Nephron (organoid): ENCODE measurements at regions not wholly inside any gene's neighbourhood (a gene's known extent, or its start where the extent isn't known, plus 50 kb on each side); places are given as distances from the start of the nearest gene placed in this dataset.

Experiments
- H3K27ac Mint-ChIP-seq, 3 experiments: 2 replicates each; pipeline ENCODE4 v1.8.0; 2020; ENCODE audit warnings: mixed read lengths in 3 of 3, mild to moderate bottlenecking in 2 of 3, moderate library complexity in 1 of 3
- H3K27me3 Mint-ChIP-seq: 2 replicates; pipeline ENCODE4 v1.8.0; 2021; ENCODE audit warnings: low read depth, mild to moderate bottlenecking, moderate library complexity, mixed read lengths
- H3K36me3 Mint-ChIP-seq: 2 replicates; pipeline ENCODE4 v1.8.0; 2020; ENCODE audit warnings: low read depth, mixed read lengths
- H3K4me1 Mint-ChIP-seq: 2 replicates; pipeline ENCODE4 v1.8.0; 2020; ENCODE audit warnings: mixed read lengths
- H3K4me3 Mint-ChIP-seq, 3 experiments: 2 replicates each; pipeline ENCODE4 v1.8.0; 2020; ENCODE audit warnings: mild to moderate bottlenecking in 3 of 3, mixed read lengths in 3 of 3, moderate library complexity in 2 of 3
- H3K9me3 Mint-ChIP-seq: 2 replicates; pipeline ENCODE4 v1.8.0; 2020; ENCODE audit warnings: mixed read lengths
- TF ChIP-seq, protein P1 (sequence below), 3 experiments: fragments of 200-600 bp; sonication (generic); IDR thresholded peaks; one replicate each; pipeline ENCODE4 v1.5.0; 2021; ENCODE audit warnings: antibody characterized with exemption in 3 of 3; ENCODE audit not compliant: unreplicated experiment in 3 of 3

DNA sequence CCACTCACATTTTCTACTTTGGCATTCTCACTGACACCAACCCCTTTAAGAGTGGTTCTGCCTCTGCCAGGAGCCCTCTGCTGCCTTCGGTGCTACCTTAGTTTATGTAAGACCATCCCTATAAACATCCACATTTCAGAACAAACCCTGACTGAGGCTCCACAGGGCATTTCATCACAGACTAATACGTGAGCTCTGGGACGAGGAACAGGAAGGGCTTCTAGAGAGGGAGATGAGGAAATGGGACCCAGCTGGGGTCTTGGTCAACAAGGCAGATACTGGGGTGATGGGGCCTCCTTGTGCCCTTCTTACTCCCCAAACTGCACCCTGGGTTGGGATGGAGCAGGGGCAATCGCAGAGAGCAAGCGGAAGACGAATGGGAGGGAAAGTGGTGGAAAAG is 86.5 kb upstream of the FYN start:
- peaks cover 16% of the 10 kb centered on the region for H3K4me1 Mint-ChIP-seq
- TF ChIP-seq, protein P1, sequence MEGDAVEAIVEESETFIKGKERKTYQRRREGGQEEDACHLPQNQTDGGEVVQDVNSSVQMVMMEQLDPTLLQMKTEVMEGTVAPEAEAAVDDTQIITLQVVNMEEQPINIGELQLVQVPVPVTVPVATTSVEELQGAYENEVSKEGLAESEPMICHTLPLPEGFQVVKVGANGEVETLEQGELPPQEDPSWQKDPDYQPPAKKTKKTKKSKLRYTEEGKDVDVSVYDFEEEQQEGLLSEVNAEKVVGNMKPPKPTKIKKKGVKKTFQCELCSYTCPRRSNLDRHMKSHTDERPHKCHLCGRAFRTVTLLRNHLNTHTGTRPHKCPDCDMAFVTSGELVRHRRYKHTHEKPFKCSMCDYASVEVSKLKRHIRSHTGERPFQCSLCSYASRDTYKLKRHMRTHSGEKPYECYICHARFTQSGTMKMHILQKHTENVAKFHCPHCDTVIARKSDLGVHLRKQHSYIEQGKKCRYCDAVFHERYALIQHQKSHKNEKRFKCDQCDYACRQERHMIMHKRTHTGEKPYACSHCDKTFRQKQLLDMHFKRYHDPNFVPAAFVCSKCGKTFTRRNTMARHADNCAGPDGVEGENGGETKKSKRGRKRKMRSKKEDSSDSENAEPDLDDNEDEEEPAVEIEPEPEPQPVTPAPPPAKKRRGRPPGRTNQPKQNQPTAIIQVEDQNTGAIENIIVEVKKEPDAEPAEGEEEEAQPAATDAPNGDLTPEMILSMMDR (IDR thresholded peaks at IDR 0.05; ENCODE audit: unreplicated experiment in 3 of 3): no peak
- peaks cover 2% of the 10 kb centered on the region for H3K9me3 Mint-ChIP-seq
- no peaks in the 10 kb centered on the region for H3K36me3 Mint-ChIP-seq
- peaks cover 6% of the 10 kb centered on the region for H3K27me3 Mint-ChIP-seq
- no peak overlapping the region for H3K4me3 Mint-ChIP-seq
- peak overlapping the region in 2 of 3 experiments; percentile 2 to 20 for H3K27ac Mint-ChIP-seq

DNA sequence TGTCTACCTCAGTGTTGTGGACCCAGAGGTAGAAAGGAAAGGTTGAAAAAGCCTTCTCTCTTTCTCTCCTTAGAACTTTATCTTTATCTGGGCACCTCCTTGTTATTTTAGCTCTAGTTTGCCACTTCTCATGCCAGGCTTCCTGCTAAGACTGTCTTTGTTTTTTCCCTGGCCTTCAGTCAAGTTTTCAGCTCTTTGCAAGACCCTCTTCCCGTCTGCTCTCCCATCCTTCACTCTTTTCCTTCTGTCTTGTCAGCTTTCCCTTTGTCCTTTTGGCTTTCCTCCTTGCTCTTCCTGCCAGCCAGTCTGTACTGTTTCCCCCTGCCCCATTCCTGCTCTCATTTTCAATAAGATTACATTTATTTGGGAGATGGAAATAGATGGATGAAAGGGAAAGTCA is 86.8 kb upstream of the CCN6 start:
- no peaks in the 10 kb centered on the region for H3K27me3 Mint-ChIP-seq
- TF ChIP-seq, protein P1 (IDR thresholded peaks at IDR 0.05; ENCODE audit: unreplicated experiment in 3 of 3): no peak

DNA sequence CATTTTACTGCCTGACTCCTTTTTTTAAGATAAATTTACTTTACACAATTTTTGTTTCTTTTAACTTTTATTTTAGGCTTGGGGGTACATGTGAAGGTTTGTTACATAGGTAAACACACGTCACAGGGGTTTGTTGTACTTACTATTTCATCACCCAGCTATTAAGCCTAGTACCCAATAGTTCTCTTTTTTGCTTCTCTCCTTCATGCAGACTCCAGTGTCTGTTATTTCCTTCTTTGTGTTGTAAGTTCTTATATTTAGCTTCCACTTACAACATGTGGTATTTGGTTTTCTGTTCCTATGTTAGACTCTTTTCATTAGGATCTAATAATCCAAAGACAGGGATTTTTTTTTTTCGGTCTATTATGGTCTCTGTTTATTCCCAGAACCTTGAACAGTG is 83.5 kb upstream of the CCN6 start:
- Mint-ChIP-seq H3K4me1 (peaks cover 18% of the 10 kb centered on the region), H3K36me3 (no peaks in the 10 kb centered on the region), H3K4me3 (no peak overlapping the region), H3K27me3 (no peaks in the 10 kb centered on the region), H3K27ac (no peak overlapping the region), H3K9me3 (no peaks in the 10 kb centered on the region)
- TF ChIP-seq, protein P1 (IDR thresholded peaks at IDR 0.05; ENCODE audit: unreplicated experiment in 3 of 3): no peak

More for the DNA sequence above, 86.8 kb upstream of the CCN6 start:
- no peaks in the 10 kb centered on the region for H3K36me3 Mint-ChIP-seq
- no peak overlapping the region for H3K27ac Mint-ChIP-seq
- no peaks in the 10 kb centered on the region for H3K4me1 Mint-ChIP-seq
- H3K4me3 Mint-ChIP-seq: no peak overlapping the region
- no peaks in the 10 kb centered on the region for H3K9me3 Mint-ChIP-seq

DNA sequence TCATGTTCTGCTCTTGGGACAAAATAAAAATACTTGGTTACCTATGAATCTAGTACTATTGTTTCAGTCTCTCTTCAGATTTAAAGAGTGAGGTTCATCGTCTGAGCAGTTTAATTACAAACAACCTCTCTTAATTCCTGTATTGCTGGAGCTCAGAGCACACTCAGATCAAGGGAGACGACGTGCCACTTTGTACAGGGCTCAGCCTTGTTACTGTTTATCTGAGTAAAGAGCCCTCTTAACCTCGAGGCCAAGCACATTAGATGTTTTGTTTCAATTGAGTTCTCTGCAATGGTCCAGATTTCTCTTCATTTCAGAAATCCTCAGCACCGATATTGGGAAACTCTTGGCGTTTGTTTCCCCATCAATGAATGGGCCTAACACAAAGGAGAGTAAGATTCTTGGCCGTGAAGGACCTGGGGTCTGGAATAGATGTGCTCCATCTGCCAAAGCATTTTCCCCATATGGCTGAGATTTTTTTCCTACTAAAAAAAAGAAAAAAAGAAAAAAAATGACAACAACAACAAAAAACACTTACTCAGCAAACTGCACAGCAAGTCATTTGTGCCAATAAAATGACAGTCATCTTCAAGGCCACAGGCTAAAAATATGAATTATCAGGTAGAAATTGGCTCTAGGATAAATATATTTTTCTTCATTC is 82.6 kb upstream of the CCN6 start:
- H3K4me1 Mint-ChIP-seq: peaks cover 25% of the 10 kb centered on the region
- H3K27ac Mint-ChIP-seq: no peak overlapping the region
- H3K27me3 Mint-ChIP-seq: no peaks in the 10 kb centered on the region
- no peak overlapping the region for H3K4me3 Mint-ChIP-seq
- no peaks in the 10 kb centered on the region for H3K9me3 Mint-ChIP-seq
- TF ChIP-seq, protein P1 (IDR thresholded peaks at IDR 0.05; ENCODE audit: unreplicated experiment in 3 of 3): no peak
- H3K36me3 Mint-ChIP-seq: no peaks in the 10 kb centered on the region

DNA sequence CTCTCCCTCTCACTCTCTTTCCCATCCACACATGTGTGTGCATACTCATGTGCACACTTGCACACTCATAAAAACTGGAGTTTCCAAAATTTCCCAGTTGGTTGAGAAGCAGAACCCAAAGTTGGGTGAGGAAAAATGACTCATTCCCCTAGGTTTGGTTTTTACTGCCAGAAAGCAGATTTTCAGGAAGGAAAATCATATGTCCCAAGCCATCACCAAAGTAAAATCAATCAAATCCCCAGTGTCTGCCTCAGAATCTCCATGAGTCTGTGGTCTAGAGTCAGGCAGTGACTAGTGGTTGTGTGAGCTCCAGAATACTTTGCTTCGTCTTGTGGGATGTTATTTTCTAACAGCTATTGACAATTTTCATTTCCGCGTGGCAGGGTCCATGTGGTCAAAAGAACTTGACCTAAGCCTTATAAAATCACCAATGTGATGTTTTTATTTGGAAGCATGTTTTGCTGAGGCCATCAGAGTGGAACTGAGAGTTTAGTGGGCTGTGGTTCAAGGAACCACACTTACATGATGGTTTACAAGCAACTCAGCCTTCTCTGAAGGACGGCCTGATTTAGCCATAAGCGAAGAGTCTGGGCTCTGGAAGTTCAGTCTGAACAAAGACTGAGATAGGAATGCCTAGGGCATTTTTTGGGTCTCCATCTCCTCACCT is 81.9 kb upstream of the CCN6 start:
- H3K27me3 Mint-ChIP-seq: no peaks in the 10 kb centered on the region
- no peak overlapping the region for H3K4me3 Mint-ChIP-seq
- H3K9me3 Mint-ChIP-seq: no peaks in the 10 kb centered on the region
- peak overlapping the region in 1 of 3 experiments; percentile 12 for H3K27ac Mint-ChIP-seq
- no peaks in the 10 kb centered on the region for H3K36me3 Mint-ChIP-seq
- peaks cover 31% of the 10 kb centered on the region for H3K4me1 Mint-ChIP-seq
- TF ChIP-seq, protein P1 (IDR thresholded peaks at IDR 0.05; ENCODE audit: unreplicated experiment in 3 of 3): no peak

DNA sequence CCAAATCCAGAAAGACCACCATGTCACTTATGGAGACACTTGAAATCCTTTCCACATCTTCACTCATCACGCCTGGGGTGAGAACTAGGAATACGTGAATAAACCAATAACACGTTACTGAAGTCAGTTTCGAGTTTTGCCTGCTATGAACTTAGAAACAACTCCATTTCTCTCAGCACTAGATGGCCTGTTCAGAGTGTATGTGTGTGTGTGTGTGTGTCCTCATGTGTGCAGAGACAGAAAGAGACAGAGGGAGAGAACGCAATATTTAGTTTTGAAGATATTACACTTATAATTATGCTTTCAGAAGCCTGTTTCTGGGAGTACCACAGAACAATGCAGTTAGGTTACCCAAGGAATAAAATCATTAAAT is 81.2 kb upstream of the CCN6 start:
- peak overlapping the region; percentile 51 to 80 (median 68) for H3K27ac Mint-ChIP-seq
- no peaks in the 10 kb centered on the region for H3K27me3 Mint-ChIP-seq
- H3K36me3 Mint-ChIP-seq: no peaks in the 10 kb centered on the region

More for the DNA sequence above, 81.2 kb upstream of the CCN6 start:
- TF ChIP-seq, protein P1 (IDR thresholded peaks at IDR 0.05; ENCODE audit: unreplicated experiment in 3 of 3): no peak
- H3K9me3 Mint-ChIP-seq: no peaks in the 10 kb centered on the region
- H3K4me1 Mint-ChIP-seq: peaks cover 31% of the 10 kb centered on the region
- peak overlapping the region in 1 of 3 experiments; percentile 17 for H3K4me3 Mint-ChIP-seq
